GM12865 (cell line): ENCODE measurements at regions not wholly inside any gene's neighbourhood (a gene's known extent, or its start where the extent isn't known, plus 50 kb on each side); places are given as distances from the start of the nearest gene placed in this dataset.

Experiments used
- DNase-seq: peaks from one replicate; pipeline ENCODE4 v3.0.0; 2010; ENCODE audit warnings: low read depth
- H3K4me3 ChIP-seq: 2 replicates; pipeline ENCODE4 v1.5.1; 2011; ENCODE audit warnings: mild to moderate bottlenecking, low read depth, low read length, control low read depth
- TF ChIP-seq, protein P1 (sequence below): IDR thresholded peaks from 2 replicates; pipeline ENCODE4 v1.5.1; 2011; ENCODE audit warnings: low read length, control low read depth, low read depth, inconsistent platforms; ENCODE audit not compliant: insufficient read depth; ENCODE audit errors: missing control alignments

- DNase-seq, result no peak
- no peak overlapping the region for H3K4me3 ChIP-seq
- TF ChIP-seq, protein P1, sequence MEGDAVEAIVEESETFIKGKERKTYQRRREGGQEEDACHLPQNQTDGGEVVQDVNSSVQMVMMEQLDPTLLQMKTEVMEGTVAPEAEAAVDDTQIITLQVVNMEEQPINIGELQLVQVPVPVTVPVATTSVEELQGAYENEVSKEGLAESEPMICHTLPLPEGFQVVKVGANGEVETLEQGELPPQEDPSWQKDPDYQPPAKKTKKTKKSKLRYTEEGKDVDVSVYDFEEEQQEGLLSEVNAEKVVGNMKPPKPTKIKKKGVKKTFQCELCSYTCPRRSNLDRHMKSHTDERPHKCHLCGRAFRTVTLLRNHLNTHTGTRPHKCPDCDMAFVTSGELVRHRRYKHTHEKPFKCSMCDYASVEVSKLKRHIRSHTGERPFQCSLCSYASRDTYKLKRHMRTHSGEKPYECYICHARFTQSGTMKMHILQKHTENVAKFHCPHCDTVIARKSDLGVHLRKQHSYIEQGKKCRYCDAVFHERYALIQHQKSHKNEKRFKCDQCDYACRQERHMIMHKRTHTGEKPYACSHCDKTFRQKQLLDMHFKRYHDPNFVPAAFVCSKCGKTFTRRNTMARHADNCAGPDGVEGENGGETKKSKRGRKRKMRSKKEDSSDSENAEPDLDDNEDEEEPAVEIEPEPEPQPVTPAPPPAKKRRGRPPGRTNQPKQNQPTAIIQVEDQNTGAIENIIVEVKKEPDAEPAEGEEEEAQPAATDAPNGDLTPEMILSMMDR, result no peak
These were observed 636.7 kb downstream of the TBC1D22A start for GRCh38 chr22:47398921-47399790.

DNA sequence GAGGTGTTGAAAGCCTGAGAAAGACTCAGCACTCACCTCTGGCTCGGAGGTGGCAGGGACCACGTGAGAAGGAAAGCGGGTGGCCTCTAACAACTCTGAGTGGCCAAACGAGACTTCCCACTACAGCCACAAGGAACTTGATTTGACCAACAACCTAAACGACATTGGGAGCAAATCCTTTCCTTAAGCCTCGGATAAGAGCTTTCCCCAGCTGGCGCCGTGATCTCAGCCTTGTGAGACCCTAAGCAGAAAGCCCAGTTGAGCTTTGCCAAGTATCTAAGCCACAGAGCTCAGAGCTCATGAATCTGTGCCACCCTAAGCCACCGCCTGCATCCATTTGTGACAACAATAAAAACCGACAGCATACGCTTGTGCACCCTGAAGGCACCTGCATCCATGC lies 636.0 kb downstream of the TBC1D22A start:
- H3K4me3 ChIP-seq, result no peak overlapping the region
- TF ChIP-seq, protein P1, result no peak
- DNase-seq, result no peak

DNA sequence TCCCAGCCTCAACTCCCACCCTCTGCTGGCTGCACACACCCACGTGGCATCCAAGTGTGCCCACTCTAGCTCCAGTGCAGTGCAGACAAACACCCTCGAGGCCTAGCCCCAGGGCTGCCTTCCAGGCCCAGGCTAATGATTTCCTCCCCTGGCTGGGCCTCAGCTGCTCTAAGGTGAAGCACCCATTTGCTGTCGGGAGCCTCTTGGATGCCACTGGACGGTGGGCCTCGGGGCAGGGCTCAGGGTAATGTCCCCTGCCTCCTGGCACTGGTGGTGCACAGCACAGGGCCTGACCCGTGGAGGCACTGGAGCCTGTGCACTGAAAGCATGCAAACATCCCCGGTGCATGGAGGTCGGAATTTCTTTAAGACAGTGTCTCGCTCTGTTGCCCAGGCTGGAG lies 635.2 kb downstream of the TBC1D22A start:
- no peak for DNase-seq

DNA sequence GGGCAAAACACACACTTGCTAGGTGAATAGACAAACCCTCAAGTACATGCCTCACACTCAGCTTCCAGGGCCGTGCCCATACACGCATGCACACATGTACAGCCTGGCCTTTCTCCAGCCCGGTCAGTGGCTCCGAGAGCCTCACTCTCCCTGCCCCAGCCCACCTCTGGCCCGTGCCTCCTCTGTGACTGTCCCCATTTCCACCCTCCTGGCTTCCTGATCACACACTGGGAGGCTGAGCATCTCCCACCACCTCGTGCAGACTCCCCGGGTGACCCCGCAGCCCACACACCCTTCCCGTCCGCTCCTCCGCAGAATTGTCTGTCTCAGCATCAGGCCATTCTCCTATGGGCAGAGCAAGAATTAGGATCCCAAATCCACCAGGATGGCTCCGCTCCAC lies 634.1 kb downstream of the TBC1D22A start:
- TF ChIP-seq, protein P1, result no peak
- no peak overlapping the region for H3K4me3 ChIP-seq
- no peak for DNase-seq

More for the DNA sequence above, 635.2 kb downstream of the TBC1D22A start:
- no peak overlapping the region for H3K4me3 ChIP-seq
- TF ChIP-seq, protein P1, result no peak

- TF ChIP-seq, protein P1, result no peak
- no peak overlapping the region for H3K4me3 ChIP-seq
- DNase-seq, result no peak
These were observed 633.7 kb downstream of the TBC1D22A start for GRCh38 chr22:47396105-47396504.

DNA sequence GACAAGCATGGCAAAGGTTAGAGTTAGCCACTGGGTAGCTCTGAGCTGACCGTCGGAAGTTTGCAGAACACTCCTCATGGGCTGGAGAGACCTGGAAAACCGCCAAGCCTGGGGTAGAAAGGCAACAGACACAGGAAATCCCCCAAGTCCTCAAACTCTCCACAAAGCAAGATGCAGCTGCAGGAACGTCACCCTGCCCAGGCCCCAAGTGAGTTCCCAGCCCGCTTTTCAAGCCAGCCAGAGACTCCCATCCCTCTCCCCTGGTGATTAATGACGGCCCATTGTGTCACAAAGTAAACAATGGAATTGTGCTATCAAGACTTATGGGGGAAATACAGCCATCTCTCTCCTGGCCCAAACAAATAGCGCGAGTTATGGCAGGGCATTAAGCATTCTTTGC lies 633.0 kb downstream of the TBC1D22A start:
- H3K4me3 ChIP-seq, result no peak overlapping the region
- no peak for DNase-seq
- TF ChIP-seq, protein P1, result no peak
